ENCODE measurements at regions not wholly inside any gene's neighbourhood (a gene's known extent, or its start where the extent isn't known, plus 50 kb on each side); places are given as distances from the start of the nearest gene placed in this dataset.

GRCh38 chr2:15870565-15870964, 69.8 kb upstream of the MYCN start:
- Mint-ChIP-seq H3K36me3 (peaks cover 3% of the 10 kb centered on the region), H3K27ac (no peak overlapping the region), H3K9me3 (peaks cover 11% of the 10 kb centered on the region), H3K4me3 (no peak overlapping the region), H3K4me1 (peaks cover 6% of the 10 kb centered on the region), H3K27me3 (ENCODE audit: low read depth) (peaks cover 4% of the 10 kb centered on the region; the same call in 1 of the 2 replicates)
- DNase-seq (ENCODE audit: low spot score) (no peak), ATAC-seq (no peak)
- POLR2A ChIA-PET: no interaction called here
- TF ChIP-seq ZNF281 (CRISPR knock-in tag; IDR thresholded peaks at IDR 0.05) (no peak), KAT7 (CRISPR knock-in tag; IDR thresholded peaks at IDR 0.05; ENCODE audit: borderline replicate concordance) (no peak), ZNF317 (CRISPR knock-in tag; IDR thresholded peaks at IDR 0.05; ENCODE audit: borderline replicate concordance, low read depth) (no peak), ZNF423 (CRISPR knock-in tag; IDR thresholded peaks at IDR 0.05) (no peak), ZNF263 (CRISPR knock-in tag; IDR thresholded peaks at IDR 0.05; ENCODE audit: low read depth) (no peak), NFE2L1 (CRISPR knock-in tag; IDR thresholded peaks at IDR 0.05) (no peak), ELF4 (CRISPR knock-in tag; IDR thresholded peaks at IDR 0.05; ENCODE audit: low read depth) (no peak), NR1H2 (CRISPR knock-in tag; IDR thresholded peaks at IDR 0.05) (no peak), FOXJ3 (CRISPR knock-in tag; IDR thresholded peaks at IDR 0.05; ENCODE audit: borderline replicate concordance) (no peak)
- TF ChIP-seq, protein P1, sequence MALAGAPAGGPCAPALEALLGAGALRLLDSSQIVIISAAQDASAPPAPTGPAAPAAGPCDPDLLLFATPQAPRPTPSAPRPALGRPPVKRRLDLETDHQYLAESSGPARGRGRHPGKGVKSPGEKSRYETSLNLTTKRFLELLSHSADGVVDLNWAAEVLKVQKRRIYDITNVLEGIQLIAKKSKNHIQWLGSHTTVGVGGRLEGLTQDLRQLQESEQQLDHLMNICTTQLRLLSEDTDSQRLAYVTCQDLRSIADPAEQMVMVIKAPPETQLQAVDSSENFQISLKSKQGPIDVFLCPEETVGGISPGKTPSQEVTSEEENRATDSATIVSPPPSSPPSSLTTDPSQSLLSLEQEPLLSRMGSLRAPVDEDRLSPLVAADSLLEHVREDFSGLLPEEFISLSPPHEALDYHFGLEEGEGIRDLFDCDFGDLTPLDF (CRISPR knock-in tag; IDR thresholded peaks at IDR 0.05): no peak
- TF ChIP-seq, protein P2, sequence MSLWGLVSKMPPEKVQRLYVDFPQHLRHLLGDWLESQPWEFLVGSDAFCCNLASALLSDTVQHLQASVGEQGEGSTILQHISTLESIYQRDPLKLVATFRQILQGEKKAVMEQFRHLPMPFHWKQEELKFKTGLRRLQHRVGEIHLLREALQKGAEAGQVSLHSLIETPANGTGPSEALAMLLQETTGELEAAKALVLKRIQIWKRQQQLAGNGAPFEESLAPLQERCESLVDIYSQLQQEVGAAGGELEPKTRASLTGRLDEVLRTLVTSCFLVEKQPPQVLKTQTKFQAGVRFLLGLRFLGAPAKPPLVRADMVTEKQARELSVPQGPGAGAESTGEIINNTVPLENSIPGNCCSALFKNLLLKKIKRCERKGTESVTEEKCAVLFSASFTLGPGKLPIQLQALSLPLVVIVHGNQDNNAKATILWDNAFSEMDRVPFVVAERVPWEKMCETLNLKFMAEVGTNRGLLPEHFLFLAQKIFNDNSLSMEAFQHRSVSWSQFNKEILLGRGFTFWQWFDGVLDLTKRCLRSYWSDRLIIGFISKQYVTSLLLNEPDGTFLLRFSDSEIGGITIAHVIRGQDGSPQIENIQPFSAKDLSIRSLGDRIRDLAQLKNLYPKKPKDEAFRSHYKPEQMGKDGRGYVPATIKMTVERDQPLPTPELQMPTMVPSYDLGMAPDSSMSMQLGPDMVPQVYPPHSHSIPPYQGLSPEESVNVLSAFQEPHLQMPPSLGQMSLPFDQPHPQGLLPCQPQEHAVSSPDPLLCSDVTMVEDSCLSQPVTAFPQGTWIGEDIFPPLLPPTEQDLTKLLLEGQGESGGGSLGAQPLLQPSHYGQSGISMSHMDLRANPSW (CRISPR knock-in tag; conservative IDR thresholded peaks at IDR 0.05; ENCODE audit: low read depth): no peak
- CTCF ChIA-PET: interaction anchor here (1.3 kb wide), 1 partner anchor 10 kb away, joined by 5 read pairs; no protein-coding TSS in a partner anchor

DNA sequence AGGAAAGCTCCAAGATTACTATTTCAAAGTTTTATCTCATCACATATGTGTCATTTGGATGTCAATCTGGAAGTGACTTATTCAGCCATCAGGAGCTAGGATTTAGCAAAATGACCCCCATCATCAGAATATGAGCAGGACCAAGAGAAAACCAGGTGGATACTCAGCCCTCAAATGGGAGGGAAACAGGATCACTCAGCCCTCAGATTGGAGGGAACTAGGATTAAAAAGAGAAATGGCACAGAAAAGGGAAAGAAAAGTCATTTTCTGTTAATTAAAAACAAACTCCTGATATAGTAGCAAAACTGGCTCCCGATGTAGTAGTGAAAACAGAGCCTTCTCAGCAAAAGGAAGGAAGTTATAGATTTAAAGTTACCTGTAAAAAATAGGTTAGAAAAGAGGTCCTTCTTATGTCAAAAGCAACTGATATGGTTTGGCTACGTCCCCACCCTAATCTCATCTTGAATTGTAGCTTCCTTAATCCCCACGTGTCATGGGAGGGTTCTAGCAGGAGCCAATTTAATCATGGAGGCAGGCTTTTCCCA, 69.0 kb upstream of the MYCN start:
- DNase-seq (ENCODE audit: low spot score) (no peak), ATAC-seq (no peak)
- no peak overlapping the region for H3K4me3 Mint-ChIP-seq
- CTCF ChIA-PET: interaction anchor here (1.3 kb wide), 1 partner anchor 11 kb away, joined by 5 read pairs; no protein-coding TSS in a partner anchor
- POLR2A ChIA-PET: no interaction called here
- H3K36me3 Mint-ChIP-seq: peaks cover 3% of the 10 kb centered on the region
- no peak overlapping the region for H3K27ac Mint-ChIP-seq
- peaks cover 6% of the 10 kb centered on the region for H3K4me1 Mint-ChIP-seq
- H3K27me3 Mint-ChIP-seq (ENCODE audit: low read depth): peaks cover 4% of the 10 kb centered on the region; the same call in 1 of the 2 replicates
- peaks cover 12% of the 10 kb centered on the region for H3K9me3 Mint-ChIP-seq
- TF ChIP-seq, protein P3, sequence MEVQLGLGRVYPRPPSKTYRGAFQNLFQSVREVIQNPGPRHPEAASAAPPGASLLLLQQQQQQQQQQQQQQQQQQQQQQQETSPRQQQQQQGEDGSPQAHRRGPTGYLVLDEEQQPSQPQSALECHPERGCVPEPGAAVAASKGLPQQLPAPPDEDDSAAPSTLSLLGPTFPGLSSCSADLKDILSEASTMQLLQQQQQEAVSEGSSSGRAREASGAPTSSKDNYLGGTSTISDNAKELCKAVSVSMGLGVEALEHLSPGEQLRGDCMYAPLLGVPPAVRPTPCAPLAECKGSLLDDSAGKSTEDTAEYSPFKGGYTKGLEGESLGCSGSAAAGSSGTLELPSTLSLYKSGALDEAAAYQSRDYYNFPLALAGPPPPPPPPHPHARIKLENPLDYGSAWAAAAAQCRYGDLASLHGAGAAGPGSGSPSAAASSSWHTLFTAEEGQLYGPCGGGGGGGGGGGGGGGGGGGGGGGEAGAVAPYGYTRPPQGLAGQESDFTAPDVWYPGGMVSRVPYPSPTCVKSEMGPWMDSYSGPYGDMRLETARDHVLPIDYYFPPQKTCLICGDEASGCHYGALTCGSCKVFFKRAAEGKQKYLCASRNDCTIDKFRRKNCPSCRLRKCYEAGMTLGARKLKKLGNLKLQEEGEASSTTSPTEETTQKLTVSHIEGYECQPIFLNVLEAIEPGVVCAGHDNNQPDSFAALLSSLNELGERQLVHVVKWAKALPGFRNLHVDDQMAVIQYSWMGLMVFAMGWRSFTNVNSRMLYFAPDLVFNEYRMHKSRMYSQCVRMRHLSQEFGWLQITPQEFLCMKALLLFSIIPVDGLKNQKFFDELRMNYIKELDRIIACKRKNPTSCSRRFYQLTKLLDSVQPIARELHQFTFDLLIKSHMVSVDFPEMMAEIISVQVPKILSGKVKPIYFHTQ (CRISPR knock-in tag; IDR thresholded peaks at IDR 0.05): no peak
- TF ChIP-seq, protein P4, sequence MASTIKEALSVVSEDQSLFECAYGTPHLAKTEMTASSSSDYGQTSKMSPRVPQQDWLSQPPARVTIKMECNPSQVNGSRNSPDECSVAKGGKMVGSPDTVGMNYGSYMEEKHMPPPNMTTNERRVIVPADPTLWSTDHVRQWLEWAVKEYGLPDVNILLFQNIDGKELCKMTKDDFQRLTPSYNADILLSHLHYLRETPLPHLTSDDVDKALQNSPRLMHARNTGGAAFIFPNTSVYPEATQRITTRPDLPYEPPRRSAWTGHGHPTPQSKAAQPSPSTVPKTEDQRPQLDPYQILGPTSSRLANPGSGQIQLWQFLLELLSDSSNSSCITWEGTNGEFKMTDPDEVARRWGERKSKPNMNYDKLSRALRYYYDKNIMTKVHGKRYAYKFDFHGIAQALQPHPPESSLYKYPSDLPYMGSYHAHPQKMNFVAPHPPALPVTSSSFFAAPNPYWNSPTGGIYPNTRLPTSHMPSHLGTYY (CRISPR knock-in tag; IDR thresholded peaks at IDR 0.05): no peak
- no peak for TF ChIP-seq FOXK1 (CRISPR knock-in tag; IDR thresholded peaks at IDR 0.05)
- TF ChIP-seq, protein P5, sequence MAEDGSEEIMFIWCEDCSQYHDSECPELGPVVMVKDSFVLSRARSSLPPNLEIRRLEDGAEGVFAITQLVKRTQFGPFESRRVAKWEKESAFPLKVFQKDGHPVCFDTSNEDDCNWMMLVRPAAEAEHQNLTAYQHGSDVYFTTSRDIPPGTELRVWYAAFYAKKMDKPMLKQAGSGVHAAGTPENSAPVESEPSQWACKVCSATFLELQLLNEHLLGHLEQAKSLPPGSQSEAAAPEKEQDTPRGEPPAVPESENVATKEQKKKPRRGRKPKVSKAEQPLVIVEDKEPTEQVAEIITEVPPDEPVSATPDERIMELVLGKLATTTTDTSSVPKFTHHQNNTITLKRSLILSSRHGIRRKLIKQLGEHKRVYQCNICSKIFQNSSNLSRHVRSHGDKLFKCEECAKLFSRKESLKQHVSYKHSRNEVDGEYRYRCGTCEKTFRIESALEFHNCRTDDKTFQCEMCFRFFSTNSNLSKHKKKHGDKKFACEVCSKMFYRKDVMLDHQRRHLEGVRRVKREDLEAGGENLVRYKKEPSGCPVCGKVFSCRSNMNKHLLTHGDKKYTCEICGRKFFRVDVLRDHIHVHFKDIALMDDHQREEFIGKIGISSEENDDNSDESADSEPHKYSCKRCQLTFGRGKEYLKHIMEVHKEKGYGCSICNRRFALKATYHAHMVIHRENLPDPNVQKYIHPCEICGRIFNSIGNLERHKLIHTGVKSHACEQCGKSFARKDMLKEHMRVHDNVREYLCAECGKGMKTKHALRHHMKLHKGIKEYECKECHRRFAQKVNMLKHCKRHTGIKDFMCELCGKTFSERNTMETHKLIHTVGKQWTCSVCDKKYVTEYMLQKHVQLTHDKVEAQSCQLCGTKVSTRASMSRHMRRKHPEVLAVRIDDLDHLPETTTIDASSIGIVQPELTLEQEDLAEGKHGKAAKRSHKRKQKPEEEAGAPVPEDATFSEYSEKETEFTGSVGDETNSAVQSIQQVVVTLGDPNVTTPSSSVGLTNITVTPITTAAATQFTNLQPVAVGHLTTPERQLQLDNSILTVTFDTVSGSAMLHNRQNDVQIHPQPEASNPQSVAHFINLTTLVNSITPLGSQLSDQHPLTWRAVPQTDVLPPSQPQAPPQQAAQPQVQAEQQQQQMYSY (CRISPR knock-in tag; IDR thresholded peaks at IDR 0.05): no peak
- TF ChIP-seq, protein P6, sequence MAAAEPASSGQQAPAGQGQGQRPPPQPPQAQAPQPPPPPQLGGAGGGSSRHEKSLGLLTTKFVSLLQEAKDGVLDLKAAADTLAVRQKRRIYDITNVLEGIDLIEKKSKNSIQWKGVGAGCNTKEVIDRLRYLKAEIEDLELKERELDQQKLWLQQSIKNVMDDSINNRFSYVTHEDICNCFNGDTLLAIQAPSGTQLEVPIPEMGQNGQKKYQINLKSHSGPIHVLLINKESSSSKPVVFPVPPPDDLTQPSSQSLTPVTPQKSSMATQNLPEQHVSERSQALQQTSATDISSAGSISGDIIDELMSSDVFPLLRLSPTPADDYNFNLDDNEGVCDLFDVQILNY (CRISPR knock-in tag; IDR thresholded peaks at IDR 0.05): no peak
- no peak for TF ChIP-seq ZNF671 (CRISPR knock-in tag; IDR thresholded peaks at IDR 0.05)
- no peak for TF ChIP-seq ZNF121 (CRISPR knock-in tag; IDR thresholded peaks at IDR 0.05)
- no peak for TF ChIP-seq NR3C1 (CRISPR knock-in tag; conservative IDR thresholded peaks at IDR 0.05; ENCODE audit: low read depth)
- no peak for TF ChIP-seq FOXJ3 (CRISPR knock-in tag; IDR thresholded peaks at IDR 0.05; ENCODE audit: borderline replicate concordance)
